ENCODE measurements at regions not wholly inside any gene's neighbourhood (a gene's known extent, or its start where the extent isn't known, plus 50 kb on each side); places are given as distances from the start of the nearest gene placed in this dataset.

DNA sequence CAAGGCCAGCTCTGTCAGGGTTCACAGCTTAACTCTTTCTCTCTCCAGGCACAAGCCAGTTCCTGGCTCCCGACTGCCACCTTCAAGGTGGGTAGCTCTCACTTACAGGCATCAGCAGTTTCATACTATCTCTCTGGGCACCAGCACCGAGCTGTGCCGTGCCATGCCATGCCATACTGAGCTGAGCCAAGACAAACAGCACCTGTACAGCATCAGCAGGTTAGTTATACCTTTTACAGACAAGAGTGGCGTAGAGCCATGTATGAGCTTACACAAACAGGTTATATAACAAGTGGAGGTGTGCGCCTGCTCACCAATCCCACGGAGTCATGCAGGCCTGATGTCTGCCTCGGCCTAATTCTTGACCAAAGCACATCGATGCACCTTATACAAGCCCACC, 1098.7 kb downstream of the AACS start:
- ChIA-PET CTCF (no interaction called here), POLR2A (no interaction called here)
- DNase-seq (ENCODE audit: low read depth) = no peak
- TF ChIP-seq, protein P1, sequence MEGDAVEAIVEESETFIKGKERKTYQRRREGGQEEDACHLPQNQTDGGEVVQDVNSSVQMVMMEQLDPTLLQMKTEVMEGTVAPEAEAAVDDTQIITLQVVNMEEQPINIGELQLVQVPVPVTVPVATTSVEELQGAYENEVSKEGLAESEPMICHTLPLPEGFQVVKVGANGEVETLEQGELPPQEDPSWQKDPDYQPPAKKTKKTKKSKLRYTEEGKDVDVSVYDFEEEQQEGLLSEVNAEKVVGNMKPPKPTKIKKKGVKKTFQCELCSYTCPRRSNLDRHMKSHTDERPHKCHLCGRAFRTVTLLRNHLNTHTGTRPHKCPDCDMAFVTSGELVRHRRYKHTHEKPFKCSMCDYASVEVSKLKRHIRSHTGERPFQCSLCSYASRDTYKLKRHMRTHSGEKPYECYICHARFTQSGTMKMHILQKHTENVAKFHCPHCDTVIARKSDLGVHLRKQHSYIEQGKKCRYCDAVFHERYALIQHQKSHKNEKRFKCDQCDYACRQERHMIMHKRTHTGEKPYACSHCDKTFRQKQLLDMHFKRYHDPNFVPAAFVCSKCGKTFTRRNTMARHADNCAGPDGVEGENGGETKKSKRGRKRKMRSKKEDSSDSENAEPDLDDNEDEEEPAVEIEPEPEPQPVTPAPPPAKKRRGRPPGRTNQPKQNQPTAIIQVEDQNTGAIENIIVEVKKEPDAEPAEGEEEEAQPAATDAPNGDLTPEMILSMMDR (IDR thresholded peaks at IDR 0.05; ENCODE audit: insufficient read depth, low read depth, low read length) = no peak
- H3K4me3 ChIP-seq (ENCODE audit: low read depth, low read length) = no peak overlapping the region
- no peaks in the 10 kb centered on the region for H3K36me3 ChIP-seq (ENCODE audit: control insufficient read depth, insufficient read depth, low read length)
- H3K27me3 ChIP-seq (ENCODE audit: control insufficient read depth, insufficient read depth, low read length) = no peaks in the 10 kb centered on the region

DNA sequence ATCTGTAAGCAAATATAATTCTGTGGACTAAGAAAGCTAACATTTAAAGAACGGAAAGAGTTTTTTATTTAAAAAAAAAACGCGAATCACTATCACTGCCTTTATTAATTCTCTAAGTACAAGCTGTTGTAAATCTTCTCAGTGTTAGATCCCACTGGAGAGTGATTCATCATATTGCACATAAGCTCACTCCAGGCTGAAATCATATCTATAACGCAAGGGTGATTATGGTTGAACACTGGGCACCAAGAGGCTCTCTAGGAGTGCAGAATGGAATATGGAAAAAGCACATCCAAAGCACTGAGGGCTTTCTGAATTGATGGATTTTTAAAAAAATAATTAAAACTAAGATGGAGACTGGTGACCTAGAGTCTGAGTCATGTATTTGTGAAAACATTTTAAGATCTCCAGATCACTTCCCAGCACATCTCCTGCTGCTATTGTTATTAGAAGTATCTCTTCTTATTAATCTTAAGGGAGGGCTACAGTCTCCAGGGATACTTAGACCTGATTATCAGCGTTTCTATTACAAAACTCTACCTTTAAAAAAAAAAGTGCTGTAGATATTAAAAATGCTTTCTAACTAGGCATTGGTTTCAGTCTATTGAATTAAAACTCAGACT, 1106.8 kb downstream of the AACS start:
- ChIA-PET POLR2A (no interaction called here), CTCF (no interaction called here)
- H3K4me3 ChIP-seq (ENCODE audit: low read depth, low read length) = no peak overlapping the region
- TF ChIP-seq, protein P1 (IDR thresholded peaks at IDR 0.05; ENCODE audit: insufficient read depth, low read depth, low read length) = no peak
- DNase-seq (ENCODE audit: low read depth) = no peak
- H3K27me3 ChIP-seq (ENCODE audit: control insufficient read depth, insufficient read depth, low read length) = no peaks in the 10 kb centered on the region
- no peaks in the 10 kb centered on the region for H3K36me3 ChIP-seq (ENCODE audit: control insufficient read depth, insufficient read depth, low read length)

DNA sequence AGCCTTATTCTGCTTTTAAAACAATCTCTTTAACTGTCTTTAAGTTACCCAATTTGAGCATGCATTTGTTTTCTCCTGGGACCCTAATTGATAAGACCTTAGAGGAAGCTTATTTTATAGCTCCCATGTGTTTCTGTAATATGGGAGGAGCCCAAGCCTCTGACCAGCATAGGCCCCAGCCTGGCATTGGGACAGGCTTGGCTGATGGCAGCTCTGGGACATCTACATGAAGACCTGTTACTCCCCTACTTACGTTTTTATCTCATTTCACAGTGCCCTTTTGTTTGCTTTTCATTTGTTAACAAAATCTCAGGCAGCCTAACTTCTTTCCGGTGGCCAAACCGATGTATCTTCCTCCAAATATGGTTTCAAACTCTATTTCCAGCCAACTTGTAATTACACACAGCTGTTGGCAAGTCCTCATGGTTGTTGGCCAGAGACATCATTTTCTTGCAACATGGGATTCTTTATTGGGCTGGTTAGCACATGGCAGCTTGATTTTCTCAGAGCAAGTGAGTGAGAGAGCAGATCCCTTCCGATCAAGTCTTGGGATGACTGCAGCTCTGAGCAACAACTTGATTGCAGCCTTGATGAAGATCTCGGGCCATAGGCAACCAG, 1117.5 kb downstream of the AACS start:
- no peaks in the 10 kb centered on the region for H3K27me3 ChIP-seq (ENCODE audit: control insufficient read depth, insufficient read depth, low read length)
- POLR2A ChIA-PET = no interaction called here
- TF ChIP-seq, protein P1 (IDR thresholded peaks at IDR 0.05; ENCODE audit: insufficient read depth, low read depth, low read length) = no peak
- no peaks in the 10 kb centered on the region for H3K36me3 ChIP-seq (ENCODE audit: control insufficient read depth, insufficient read depth, low read length)
- DNase-seq (ENCODE audit: low read depth) = no peak
- CTCF ChIA-PET = no interaction called here
- no peak overlapping the region for H3K4me3 ChIP-seq (ENCODE audit: low read depth, low read length)

DNA sequence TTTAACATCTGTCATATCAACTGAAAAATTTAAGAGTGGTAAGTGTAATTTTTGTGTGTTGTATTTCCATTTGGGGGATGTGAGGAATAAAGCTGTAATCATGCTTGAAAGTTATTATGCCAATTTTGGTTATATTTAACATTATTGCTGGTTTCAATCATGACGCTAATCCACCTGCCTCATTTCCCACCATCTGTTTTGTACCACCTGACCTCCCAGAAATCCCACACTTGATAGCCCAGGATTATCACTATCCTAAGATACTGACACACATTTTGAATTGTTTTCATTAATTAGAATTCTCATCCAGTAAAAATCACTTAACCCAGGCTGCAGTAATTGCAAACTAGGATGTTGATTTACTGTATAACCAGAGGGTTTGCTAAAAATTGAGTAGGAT, 1119.8 kb downstream of the AACS start:
- Histone ChIP-seq H3K36me3 (ENCODE audit: control insufficient read depth, insufficient read depth, low read length) (no peaks in the 10 kb centered on the region), H3K27me3 (ENCODE audit: control insufficient read depth, insufficient read depth, low read length) (no peaks in the 10 kb centered on the region), H3K4me3 (ENCODE audit: low read depth, low read length) (no peak overlapping the region)
- TF ChIP-seq, protein P1 (IDR thresholded peaks at IDR 0.05; ENCODE audit: insufficient read depth, low read depth, low read length) = no peak
- ChIA-PET POLR2A (no interaction called here), CTCF (no interaction called here)
- DNase-seq (ENCODE audit: low read depth) = no peak

DNA sequence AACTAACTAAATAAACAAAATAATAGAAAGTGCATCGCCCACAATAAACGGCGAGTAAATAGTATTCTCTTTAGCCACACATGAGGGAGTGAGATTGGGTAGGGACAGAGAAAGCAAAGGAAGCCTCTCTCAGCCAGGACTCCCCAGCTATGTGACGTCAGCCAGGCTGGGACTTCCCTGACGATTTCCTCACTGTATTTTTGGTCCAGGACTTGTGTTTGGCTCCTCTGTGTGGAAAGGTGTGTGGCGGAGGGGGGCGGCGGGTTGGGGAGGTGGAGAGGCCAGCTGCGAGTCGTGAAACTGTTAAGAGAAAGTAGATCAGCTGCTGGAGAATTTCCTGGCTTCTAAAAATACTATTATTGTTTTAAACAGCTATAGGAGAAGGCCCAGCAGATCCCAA, 1124.6 kb downstream of the AACS start:
- POLR2A ChIA-PET = no interaction called here

More for the DNA sequence above, 1124.6 kb downstream of the AACS start:
- no peak for DNase-seq (ENCODE audit: low read depth)
- Histone ChIP-seq H3K27me3 (ENCODE audit: control insufficient read depth, insufficient read depth, low read length) (no peaks in the 10 kb centered on the region), H3K4me3 (ENCODE audit: low read depth, low read length) (no peak overlapping the region), H3K36me3 (ENCODE audit: control insufficient read depth, insufficient read depth, low read length) (no peaks in the 10 kb centered on the region)
- TF ChIP-seq, protein P1 (IDR thresholded peaks at IDR 0.05; ENCODE audit: insufficient read depth, low read depth, low read length) = no peak
- CTCF ChIA-PET = no interaction called here
